ENCODE measurements at regions not wholly inside any gene's neighbourhood (a gene's known extent, or its start where the extent isn't known, plus 50 kb on each side); places are given as distances from the start of the nearest gene placed in this dataset.

DNA sequence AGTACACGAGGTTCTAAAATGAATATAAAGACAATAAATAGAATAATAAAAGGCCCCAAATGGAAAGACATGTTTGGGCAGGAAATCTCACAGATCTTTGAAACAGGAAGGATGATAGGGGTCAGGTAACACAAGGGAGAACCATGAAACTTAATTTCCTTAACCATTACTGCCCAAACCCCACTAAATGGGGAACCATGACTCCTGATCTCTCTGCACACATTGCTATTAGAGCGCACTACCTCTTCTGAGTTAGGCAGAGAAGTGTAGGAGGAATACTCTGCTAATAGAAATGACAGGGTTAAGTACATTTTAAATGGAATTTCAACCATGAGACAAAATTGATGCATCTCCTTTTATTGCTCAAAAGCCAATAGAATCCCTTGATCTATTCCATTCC is 213.7 kb upstream of the SETBP1 start:
- DNase-seq = no peak

DNA sequence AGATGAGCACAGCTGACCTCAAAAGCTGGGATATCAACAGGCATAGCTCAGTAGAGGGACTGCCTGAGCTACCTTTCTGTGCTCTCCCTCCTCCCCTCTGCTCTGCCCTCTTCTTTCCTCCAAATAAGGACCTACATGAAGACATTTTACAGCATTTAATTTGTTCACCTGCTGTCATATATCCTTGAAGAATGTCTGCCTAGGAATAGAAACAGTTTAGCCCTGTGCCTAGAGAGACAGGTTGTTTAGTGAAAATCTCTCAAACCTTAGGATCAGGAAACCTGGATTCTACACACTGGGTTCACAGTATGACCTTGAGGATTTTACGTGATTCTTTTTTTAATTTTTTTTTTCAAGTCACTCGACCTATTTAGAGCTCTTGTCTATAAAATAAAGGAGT is 213.0 kb upstream of the SETBP1 start:
- no peak for DNase-seq

- DNase-seq = no peak
Observed at GRCh38 chr18:44473394-44474066, 207.2 kb upstream of the SETBP1 start.

GRCh38 chr18:44474067-44474411 is 206.6 kb upstream of the SETBP1 start:
- DNase-seq = no peak

DNA sequence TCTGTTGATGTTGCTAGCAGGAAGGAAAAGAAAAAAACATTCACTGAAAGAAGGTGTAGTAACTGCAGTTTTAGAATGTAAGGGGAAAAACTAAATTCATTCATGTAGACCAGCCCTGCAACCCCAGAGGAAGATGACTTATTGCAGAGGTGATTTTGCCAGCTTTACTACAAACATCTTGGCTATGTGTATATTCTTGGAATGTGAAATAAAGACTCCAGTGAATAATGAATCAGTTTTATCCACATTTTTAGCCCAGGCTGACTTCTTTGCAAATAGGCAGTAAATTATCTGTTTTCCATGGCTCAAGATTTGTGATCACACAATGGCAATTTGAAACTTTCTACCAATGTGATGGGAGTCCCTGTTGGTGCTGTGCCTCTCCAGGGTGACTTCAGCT is 206.1 kb upstream of the SETBP1 start:
- no peak for DNase-seq

DNA sequence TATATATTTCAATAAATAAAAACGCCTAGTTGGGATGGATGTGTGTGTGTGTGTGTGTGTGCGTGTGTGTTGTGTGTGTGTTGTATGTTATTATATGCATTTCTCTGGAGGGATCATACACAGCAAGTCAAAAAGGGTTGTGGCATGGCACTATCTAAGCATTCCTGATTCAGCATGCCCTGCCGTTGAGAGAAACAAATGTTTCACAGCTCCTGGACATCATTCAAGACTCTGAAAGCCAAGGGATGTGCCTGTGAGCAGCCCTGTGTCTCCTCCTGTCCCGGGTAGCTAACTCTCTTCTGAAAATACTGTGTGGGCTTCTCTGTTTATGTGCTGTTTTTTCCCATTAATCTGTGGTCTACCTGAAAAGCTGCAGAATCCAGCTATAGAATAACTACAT is 197.9 kb upstream of the SETBP1 start:
- DNase-seq = no peak

GRCh38 chr18:44495151-44495550 is 185.5 kb upstream of the SETBP1 start:
- no peak for DNase-seq

- no peak for DNase-seq
Observed at GRCh38 chr18:44497311-44497710, 183.4 kb upstream of the SETBP1 start.

GRCh38 chr18:44497757-44498490 is 182.8 kb upstream of the SETBP1 start:
- no peak for DNase-seq

- DNase-seq = no peak
Observed at GRCh38 chr18:44500808-44501610, 179.7 kb upstream of the SETBP1 start.

DNA sequence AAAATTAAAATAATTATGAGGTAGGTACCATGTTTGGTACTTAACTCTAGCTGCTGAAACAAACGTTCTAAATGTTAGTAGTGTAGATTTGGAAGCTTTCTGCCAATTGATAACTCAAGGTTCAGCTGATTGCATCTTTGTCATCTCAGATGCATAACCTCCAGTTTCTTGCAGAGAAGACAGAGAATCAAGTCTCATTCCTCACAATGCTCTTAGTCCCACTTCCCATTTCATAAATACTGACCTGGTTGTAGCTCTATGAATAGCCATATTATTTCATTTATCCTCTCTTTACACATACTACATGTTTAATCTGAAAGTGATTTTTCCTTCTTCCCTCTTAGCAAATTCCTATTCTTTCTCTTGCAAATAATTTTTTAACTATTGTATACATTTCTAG is 178.5 kb upstream of the SETBP1 start:
- DNase-seq = no peak

GRCh38 chr18:44502790-44503189 is 177.9 kb upstream of the SETBP1 start:
- DNase-seq = no peak

DNA sequence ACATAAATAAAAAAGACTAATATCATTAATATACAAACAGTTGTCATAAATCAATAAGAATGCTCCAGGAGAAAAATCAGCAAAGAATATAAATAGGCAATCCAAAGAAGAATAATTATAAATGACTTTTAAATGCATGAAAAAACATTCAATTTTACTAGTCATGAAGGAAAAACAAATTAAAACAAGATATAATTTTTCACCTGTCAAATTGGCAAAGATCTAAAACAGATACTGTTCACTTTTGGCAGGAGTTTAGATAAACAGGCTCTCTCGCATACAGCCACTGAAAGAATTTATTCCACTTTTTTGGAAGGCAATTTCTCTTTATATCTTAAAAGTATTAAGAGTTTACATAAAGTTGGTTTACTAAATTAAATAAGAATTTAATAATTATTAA is 176.8 kb upstream of the SETBP1 start:
- DNase-seq = no peak

DNA sequence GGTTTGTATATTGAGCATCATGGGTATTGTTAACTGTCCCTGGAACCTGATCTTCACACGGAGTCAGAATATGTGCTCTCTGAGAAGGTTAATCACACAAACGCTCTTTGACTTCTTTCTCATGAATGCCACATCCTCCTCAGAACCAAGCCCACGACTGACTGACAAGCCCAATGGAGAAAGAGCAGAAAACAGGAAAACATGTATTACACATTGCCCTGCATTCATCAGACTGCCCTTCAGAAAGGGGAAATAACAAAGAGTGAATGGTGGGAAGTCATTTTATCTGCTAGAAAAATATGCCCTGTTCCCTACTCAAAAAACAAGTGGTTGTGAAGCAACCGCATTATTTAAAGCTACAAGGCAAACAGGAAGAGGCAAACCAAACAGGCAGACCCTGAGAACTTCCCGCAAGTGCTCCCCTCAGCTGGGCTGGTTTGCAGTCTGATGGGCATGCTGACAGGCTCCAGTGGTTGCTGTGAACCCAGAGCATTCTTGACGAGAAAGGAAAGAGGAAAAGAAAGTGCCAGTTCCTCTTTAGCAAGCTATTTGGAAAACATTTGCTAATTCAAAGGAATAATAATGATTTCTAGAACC is 172.9 kb upstream of the SETBP1 start:
- DNase-seq = no peak

GRCh38 chr18:44508474-44508873 is 172.2 kb upstream of the SETBP1 start:
- DNase-seq = no peak

DNA sequence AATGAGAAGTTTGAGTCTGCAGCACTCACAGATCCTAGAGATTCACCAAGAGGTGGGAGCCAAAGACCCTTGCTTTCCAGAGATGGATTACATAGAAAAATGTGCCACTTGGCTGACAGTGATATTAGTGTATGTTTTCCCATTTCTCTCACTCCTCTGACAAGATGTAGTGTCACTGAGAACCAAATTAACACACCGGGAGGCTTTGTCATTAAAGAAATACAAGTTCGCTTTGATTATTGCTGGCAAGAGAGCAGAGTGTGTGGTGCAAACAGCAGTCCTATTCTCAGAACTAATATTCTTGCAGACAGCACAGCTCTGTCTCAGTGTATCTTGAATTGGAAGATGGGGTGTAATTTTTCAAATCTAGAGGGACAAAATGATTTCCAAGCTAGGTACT is 171.6 kb upstream of the SETBP1 start:
- no peak for DNase-seq

GRCh38 chr18:44510390-44510789 is 170.3 kb upstream of the SETBP1 start:
- no peak for DNase-seq

- DNase-seq = no peak
Observed at GRCh38 chr18:44513233-44513632, 167.5 kb upstream of the SETBP1 start.

GRCh38 chr18:44514106-44514505 is 166.6 kb upstream of the SETBP1 start:
- DNase-seq = no peak

DNA sequence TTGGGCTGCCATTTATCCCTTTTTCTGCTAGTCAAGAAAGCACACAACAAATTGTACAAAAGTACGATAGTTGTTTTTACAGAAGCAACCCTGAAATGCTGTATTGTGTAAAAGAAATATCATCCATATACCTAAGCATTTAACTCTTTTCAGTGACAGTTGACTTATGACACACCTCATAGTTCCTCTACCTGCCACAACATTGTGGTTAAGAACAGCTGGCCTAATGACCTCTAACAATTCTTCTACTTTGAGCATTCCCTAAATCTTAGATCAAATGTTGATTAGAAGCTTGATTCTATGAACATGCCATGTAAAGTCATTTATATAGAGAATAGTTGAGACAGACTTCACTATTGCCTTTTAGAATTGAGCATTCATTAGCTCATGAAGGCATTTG is 165.9 kb upstream of the SETBP1 start:
- no peak for DNase-seq

DNA sequence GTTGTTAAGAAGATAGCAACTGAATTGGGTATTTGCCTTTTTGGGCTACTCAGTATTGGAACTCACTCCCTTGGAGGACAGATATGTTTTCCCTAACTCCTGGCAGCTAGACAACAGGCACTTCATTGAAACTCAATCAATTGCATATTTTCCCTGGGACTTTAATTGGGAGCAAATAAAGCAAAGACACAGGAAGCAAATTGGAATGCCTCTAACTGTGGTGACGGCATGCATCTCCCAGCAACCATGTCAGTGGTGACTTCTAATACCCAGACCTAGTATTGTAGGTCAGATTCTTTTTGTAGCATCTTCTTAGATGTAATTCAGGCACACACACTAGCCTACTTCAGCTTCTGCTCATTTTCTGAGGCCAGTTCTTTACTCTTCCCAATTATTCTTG is 164.2 kb upstream of the SETBP1 start:
- no peak for DNase-seq

DNA sequence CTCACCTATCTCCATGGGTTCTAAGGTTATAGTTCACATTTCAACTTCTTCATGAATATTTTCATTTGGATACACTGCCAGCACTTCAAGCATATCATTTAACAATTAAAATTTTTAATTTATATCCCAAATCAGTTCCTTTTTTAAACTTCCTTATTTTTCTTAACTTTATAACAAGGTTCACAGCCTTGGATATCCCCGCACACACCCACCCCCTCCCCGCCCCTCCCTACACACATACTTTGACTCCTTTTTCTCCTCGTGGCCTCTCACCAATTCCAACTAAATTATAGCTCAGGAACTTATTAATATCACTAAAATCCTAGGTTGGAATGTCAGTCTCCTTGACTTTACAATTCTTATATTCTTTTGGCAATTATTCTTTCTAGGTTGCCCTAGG is 163.6 kb upstream of the SETBP1 start:
- no peak for DNase-seq

- no peak for DNase-seq
Observed at GRCh38 chr18:44518091-44518615, 162.5 kb upstream of the SETBP1 start.
